GDM1 (cell line): ENCODE measurements at regions not wholly inside any gene's neighbourhood (a gene's known extent, or its start where the extent isn't known, plus 50 kb on each side); places are given as distances from the start of the nearest gene placed in this dataset.
"Not testable (repeated sequence)": the region's sequence is repeated elsewhere in the genome, so short reads cannot be mapped to it uniquely, and the experiment has no call there.

Source experiments
- DNase-seq: peaks from one replicate; lab custom pipeline; 2025; lab: John Stamatoyannopoulos, UW

DNA sequence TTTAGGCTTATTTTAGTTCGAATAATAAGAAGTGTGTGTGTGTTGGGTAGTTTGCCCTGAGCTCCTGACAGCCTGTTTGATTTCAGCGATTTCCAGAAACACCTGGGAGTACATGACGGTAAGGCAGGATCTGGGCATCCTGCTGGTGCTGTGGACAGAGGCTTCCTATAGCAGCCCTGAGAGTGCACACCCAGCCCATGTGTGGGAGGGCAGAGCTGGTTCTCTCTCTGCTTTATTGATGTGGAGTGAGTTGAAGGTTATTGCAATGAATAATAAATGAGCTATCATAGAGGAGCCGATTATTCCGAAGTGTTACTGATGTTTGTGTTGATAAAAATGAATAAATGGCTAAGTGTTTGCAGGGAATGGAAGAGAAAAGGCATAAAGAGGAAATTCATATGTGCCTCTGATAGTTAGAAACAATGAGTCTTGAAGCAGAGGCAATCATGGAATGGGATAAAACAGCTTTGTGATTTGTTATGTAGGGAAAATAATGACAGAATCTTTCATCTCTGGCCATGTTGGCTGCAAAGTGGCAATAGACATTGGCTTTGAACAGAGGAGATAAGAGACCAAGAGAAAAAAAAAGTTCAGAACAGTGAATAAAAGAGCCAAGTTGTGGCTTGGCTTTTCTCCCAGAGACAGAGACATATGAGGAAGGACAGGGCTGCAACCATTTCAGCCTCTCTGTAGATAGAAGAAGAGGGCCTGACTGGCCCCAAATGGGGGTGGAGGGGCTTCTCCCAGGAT, 166.2 kb upstream of the CHD6 start:
- no peak for DNase-seq

DNA sequence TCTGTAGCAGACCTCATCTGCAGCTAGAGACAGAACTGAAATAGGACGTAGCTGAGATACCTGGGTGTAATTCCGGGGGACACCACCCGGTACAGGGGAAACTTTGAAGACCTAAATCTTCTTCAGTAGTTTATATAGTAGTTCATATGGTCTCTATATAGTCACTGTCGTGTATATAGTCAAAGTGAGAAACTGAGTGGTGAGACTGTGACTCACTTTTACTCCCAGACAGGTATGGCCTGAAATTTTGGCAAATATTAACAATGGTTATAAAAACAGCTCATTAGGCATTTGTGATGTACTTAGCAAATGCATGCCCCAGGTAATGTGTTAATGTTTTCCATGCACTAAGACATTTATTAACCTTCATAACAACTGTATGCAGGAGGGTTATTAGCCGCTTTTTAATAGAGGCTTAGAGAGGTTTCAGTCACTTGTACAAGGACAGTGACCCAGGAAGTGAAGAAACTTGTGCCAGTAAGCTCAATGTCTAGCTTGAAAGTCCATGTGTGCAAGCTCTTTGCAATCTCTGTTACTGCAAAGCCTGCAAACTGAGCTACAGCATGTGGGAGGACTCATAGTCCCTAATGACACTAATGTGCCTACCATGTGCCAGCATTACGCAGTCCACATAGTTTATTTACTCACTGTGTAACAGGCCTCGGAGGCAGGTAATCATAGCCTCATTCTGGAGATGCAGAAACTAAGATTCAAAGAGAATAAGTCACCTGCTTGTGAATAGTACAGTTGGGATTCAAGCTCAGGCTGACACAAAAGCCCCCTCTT, 165.4 kb upstream of the CHD6 start:
- DNase-seq: no peak

DNA sequence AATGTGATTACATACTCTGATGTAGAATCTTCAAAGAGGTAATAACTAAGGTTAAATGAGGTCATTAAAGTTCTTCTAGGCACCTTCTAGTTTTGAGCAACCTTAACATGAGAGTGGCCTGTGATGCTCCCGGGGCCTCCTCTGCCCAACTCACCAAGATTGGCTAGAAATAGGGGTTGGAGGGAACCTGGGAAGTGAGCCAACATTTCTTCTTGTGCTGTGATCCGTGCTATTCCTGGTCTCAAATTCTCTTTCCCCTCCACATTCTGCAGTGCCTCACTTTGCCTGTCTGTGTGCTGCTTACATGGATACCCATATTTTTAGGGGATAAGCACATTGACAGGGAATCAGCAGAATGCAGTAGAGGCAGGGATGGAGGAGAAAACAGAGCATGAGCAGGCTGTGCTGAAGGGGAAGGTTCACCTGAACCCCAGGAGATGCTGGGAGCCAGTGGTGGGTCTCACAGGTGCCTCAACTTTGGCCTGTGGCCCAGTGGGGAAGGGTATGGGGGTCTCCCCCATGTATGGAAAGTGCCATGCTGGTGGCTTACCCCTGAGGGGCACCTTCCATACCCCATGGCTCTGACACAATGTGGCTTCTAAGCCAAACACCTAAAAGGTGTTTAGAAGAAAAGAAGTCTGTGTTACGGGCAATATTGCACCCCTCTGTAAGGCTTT, 164.7 kb upstream of the CHD6 start:
- DNase-seq: no peak

DNA sequence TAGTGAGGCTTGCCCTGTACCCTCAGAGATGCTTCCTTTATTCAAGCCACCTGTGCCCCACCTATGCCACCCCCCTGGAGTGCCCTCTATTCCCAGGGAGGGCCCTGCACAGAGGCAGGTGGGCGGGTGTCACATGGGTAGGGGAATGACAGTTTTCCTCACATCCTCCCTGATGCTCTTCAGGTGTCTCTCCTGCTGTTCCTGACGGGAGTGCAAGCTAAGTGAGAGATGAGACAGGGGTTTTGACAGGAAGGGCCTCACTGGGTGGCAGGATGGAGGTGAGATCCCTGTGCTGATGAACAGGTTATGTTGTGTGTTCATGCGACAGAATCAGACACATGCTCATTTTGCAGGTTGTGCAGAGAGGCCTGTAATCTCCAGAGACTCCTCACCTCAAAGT, 164.1 kb upstream of the CHD6 start:
- no peak for DNase-seq

DNA sequence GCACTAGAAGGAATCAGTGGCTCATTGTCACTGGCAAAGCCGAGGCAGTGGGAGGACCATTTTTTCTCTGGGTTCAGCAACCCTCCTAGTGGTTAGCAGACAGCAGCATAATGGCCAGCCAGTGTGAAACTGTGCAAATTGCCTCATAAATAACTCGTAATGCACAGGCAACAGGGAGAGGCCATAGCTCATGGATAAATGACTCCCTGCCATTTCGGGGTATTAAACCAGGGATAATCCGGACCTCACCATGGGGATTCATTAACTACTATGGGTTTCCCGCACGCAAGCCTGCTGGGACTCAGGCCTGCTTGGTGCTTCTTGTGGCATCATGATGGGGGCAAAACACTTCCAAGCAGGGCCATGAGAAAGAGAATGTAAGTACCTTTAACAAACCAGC, 158.2 kb upstream of the CHD6 start:
- no peak for DNase-seq

DNA sequence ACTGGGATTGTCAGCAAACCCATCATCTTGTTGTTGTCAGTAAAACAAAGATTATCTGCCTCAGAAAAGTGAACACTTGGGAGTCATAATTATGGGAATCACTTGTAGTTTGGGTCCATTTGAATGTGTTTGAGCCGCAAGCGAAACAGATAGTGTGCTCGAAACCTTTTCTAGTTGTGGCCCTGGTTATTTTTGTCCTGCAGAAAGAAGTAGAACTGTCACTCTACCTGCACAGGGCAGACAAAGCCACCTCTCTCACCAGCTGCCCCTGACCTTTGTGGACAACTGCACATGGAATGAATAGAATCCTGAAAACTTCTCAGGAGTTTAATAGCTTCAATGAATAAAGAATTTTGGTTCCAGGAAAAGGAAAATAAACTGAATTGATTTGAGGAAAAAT, 156.1 kb upstream of the CHD6 start:
- no peak for DNase-seq

DNA sequence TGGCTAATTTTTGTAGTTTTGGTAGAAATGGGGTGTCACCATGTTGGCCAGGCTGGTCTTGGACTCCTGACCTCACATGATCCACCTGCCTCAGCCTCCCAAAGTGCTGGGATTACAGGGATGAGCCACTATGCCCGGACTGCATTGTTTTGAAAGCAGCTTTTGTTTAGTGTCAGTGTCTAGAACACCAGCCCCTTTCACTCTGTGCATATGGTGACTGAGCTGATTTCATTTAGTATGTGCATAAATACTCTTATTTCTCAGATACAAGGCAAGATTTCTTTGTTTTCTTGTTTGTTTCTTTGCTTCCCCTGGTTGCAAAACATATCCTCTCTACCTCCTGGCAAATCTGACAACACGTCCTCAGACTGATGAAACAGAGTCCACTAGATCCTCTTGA, 152.8 kb upstream of the CHD6 start:
- DNase-seq: no peak

DNA sequence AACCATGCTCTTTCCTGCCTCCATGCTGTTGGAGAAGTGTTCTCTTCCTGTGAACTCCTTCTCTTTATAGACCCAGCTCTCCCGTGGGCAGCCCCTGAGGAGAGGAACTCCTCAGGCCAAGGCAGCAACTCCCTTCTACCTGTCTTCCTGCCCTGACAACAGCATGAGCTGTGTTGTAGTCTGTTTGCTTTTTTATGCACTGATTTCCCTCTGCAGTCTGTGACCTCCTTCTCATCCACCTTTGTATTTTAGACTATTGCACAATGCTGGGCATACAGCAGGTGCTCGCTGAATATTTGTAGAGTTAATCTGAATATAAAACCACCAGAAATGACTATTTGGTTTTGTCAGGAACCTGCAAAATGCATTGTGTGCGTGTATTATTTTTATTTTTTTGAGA, 152.2 kb upstream of the CHD6 start:
- no peak for DNase-seq

DNA sequence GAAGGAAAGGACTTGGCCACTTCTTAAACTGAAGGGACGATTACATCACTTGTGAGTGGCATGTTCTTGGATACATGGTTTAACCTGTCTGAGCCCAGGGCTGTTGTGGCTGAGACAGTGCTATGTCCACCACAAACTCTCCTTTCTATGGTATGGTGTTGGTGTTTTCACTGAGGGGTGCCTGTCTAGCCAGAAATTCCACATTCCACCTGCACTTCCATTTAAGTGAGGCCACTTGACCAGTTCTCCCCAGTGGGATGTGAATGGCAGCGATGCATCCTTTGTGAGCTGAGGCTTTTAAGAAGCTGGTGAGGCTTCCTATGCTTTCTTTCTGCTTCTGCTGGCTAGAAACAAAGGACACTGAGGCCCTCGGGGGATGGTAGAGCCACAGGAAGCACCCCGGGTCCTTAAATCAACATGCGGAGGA, 151.4 kb upstream of the CHD6 start:
- DNase-seq: no peak

DNA sequence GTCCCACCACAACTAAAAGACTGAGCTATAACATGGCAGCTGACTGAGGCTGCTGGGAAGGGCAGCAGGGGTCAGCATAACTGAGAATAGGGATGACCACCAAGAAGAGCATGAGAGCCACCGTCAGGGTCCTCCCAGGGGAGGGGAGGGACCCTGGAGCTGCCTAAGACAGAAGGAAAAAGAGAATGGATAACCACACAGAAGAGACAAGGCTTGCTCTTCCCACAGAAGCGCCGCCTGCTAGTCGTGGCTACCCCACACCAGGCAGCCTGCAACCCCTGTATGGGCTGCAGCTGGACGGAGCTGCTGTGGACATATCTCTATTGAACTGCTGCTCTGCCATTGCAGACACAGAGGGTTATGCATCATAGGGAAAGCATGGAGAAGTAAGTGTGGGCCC, 132.0 kb upstream of the CHD6 start:
- DNase-seq: no peak

DNA sequence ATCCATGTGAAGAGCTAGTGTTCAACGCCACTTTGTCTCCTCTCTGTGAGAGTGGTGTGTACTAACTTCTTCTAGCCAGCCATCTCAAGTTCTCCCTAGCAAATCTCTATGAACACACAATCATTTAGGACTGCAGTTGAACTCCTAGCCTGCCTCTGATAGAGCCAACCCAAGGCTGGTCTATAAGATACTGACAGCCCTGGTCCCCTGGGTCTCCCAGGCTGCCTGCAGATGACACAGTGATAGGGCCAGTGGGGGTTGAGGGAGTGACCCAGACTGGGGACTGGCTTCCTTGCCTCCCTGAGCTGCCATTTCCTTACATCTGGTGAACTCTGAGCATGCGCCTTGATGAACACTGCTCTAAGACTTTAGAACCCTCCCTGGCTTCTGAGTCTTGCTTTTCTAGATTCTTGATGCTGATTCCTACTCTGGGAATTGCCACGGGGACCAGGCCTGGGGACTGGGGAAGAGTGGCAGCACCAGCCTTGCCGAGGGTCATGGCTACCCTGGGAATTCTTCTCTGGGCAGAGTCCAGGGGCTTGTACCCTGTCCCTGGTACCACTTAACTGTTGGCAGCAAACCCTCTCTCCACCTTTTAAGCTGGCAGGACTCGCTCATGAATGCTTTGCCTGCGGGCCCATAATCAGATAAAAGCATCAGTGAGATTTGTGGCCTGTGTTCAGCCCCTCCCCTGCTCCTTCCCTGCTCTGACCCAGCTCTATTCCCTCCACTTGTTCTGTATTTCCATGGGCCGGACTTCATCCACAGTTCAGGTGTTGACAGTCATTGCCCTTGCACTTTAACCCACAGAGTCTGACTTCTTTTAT, 130.8 kb upstream of the CHD6 start:
- no peak for DNase-seq

DNA sequence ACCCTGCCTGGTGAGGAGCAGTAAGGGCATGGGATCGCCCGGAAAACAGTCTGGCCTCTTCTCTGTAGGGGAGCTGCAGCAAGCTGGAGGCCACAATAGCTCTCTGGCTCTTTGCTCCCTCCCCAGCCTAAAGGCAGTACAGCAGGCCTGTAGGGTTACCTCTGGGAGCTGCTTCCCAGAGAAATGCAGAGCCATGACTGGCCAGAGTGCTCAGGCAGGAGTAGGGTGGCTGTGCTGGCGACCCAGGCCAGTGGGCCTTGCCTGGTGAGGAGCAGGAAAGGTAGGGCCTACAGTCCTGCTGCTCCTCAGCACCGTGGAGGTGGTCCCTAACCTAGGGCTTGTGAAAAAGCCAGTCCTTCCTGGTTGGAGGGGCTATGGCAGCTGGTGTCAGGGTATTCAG, 129.9 kb upstream of the CHD6 start:
- DNase-seq: no peak

DNA sequence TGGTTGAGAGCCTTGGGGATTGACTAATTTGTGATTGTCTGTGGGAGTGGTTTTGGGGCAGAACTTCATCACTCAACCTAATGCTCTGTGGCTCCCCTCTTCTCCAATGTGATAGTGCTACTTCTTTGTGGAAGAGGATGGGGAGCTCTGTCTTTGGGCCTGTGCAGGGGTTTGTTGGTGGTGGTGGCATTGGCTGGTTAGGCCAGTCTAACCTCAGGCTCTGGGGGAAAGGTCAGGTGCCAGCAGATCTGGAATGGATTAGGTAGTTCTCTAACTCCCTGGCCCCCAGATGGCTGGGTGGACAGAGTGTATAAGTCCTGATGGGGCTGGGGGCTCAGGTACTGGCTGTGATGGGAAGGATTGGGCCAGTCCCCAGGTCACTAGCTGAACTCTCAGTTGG, 129.0 kb upstream of the CHD6 start:
- DNase-seq: no peak

DNA sequence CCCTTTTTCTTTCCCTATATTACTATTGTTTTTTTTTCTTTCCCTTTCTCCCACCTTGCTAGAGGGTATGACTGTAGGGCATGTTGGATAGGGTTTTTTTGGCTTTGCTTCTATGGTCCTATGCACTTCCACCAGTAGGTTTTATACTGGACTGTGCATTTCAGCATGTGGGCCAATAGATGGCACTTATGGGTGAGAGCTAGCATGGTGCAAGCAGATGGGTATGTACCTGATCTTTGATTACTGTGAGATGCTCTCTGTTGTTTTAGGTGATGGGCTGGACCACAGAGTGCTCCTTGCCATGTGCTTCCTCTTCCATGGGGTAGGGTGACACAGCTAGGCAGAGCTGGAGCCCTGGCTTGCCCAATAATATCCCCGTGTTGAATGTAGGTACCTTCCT, 128.5 kb upstream of the CHD6 start:
- no peak for DNase-seq

DNA sequence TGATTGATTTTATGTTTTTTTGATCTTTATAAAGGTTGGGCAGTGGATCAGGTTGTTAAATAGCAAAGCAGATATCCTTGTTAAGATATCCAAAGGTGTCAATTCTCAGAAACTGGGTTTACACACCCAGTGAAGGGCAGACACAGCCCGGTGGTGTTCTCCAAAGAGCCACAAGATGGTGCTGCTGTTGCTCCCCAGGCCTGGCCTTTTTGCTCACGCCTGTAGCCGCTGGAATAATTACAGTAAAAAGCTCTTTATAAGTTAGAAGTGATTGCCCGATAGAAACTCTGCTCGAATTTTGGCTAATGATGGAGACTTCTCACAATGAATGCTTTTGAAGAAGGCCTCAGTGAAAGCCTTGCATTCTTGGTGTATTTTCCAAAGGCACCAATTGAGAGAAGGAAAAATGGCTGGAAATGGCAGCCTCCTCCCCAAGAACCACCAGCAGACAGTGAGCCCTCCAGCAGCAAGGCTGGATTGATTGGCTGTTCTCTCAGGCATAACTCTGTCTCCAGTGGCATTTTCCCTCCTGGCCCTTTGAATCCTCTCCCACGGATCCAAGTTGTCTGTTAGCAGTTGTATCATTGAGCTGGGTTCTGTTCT, 120.5 kb upstream of the CHD6 start:
- no peak for DNase-seq

DNA sequence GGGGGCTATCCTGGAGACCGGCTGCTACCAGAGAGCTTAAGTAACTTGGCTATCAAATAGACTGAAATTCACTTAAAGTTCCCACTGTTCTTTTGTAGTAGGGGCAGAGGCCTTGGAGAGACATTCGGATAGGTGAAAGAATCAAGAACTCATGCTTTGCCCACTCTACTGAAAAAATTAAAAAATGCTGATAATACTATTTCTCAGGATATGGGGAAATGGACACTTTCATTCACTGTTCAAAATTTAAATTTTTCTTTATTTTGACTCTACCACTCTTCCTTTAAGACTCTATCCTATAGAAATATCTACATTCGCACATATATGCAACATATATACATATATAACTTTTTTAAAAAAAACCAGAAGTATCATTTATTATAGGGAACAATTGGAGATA, 117.8 kb upstream of the CHD6 start:
- no peak for DNase-seq

DNA sequence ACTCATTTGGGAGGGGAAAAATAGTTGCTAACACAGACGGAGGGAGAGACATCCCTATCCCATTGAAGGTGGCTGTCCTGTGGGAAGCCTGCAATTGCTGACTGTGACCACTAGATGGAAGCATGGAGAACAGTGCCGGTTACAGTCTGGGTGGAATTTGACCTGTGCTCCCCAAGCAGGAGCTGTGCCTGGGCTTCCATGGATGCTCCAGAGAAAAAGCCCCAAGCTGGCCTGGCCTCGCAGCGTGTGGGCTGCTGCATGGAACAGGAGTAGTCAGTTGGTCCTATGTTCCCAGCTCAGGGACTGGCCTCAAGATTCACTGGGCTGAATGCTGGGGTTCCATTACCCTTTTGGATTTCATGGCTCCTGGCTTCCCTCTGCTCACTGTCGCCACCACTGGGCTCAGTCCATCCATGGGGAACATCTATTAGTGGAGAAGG, 116.3 kb upstream of the CHD6 start:
- DNase-seq: no peak

DNA sequence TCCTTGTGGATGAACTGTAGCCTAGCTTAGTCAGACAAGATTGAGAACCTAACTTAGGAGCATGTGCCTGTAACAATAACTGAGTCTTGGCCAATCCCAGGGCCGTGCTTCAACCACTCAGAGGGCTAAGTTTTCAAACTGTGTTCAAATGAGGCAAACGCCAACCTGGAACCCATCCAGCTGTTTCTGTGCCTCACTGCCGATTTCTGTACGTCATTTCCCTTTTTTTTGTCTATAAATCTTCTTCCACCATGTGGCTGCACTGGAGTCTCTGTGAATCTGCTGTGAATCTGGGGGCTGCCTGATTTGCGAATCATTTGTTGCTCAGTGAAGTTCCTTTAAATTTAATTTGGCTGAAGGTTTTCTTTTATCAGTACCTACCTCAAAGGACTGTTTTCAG, 115.0 kb upstream of the CHD6 start:
- no peak for DNase-seq

DNA sequence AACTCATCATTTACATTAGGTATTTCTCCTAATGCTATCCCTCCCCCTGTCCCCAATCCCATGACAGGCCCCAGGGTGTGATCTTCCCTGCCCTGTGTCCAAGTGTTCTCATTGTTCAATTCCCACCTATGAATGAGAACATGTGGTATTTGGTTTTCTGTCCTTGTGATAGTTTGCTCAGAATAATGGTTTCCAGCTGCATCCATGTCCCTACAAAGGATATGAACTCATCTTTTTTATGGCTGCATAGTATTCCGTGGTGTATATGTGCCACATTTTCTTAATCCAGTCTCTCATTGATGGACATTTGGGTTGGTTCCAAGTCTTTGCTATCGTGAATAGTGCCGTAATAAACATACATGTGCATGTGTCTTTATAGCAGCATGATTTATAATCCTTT, 113.0 kb upstream of the CHD6 start:
- DNase-seq: not testable (repeated sequence)

DNA sequence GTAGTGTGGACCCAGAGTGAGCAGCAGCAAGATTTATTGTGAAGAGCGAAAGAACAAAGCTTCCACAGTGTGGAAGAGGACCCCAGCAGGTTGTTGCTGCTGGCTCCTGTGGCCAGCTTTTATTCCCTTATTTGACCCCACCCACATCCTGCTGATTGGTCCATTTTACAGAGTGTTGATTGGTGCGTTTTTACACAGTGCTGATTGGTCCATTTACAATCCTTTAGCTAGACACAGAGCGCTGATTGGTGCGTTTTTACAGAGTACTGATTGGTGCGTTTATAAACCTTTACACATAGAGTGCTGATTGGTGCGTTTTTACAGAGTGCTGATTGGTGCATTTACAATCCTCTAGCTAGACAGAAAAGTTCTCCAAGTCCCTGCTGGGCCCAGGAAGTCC, 109.5 kb upstream of the CHD6 start:
- DNase-seq: not testable (repeated sequence)

DNA sequence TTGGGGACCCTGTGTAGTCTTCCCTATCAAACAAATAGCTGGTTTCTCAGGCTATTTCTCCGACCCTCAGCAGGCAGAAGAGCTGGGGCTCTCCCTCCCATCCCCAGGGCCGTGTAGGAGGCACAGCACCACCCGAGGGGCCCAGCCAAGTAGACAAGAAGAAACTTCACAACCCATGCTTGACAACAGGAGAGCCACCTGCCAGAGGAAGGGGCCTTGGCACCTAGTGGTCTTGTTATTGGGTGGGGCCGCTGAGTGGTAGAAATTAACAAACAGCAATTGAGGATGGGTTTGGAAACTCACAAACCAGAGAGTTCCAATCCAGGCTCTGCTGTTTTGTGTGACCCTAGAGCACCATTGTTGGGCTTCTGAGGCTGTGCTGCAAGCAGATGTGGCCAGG, 108.5 kb upstream of the CHD6 start:
- no peak for DNase-seq

DNA sequence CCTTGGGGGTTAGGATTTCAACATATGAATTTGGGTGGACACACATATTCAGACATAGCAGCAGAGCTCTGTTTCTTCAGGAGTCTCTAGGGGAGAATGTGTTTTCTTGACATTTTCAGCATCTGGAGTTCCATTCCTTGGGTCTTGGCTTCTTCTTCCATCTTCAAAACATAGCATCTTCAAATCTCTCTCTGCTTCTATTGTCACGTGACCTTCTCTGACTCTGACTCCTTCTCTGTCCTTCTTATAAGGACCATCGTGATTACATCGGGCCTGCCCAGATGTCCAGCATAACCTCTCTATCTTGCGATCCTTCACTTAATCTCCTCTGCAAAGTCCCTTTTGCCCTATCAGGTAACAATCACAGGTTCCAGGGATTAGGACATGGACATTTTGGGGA, 101.0 kb upstream of the CHD6 start:
- no peak for DNase-seq
